ENCODE measurements at regions not wholly inside any gene's neighbourhood (a gene's known extent, or its start where the extent isn't known, plus 50 kb on each side); places are given as distances from the start of the nearest gene placed in this dataset.

DNA sequence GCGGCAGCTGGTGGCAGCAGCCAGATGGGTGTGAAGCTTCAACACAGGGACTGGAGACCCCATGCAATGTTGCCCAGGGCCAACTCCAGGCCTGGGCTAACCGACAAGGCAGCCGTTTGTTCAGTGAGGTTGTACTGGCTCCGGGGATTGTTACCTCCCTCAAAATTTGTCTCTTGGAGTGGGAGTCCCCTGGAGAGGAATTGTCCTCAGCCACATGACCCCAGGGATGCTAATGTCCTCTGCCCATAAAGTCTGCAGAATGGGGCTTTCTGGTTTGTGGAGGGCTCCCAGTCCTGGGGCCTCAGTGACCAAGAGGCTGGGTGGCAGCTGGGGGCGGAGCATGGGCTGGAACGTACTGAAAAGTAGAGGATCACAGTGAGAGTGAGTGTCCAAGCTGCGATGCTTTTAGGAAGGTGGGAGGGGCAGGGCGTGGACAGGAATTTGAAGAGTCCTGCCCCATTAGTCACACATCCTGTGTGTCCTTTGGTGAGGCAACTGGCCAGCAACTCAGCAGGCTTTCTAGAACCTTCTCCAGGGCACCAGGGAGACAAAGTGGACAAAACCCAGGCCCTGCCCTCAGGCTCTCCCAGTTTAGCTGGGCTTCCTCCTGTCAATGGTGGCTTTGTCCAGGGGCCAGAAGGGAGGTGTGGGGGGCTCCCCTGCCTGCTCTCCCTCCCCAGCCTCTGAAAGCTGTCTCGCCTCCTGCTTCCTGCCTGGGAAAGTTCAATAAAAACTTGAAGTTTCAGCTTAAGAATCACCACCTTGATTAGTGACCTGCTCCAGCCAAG, 114.0 kb downstream of the NSG2 start:
- TF ChIP-seq POLR2AphosphoS5 (IDR thresholded peaks at IDR 0.05; ENCODE audit: borderline replicate concordance, low read depth, low read length) (no peak), EZH2 (IDR thresholded peaks at IDR 0.05) (no peak), FOXP2 (optimal IDR thresholded peaks at IDR 0.05; ENCODE audit: control extremely low read depth, extremely low read length, insufficient read depth) (no peak)
